Endothelial cell of umbilical vein (primary cell): ENCODE measurements at regions not wholly inside any gene's neighbourhood (a gene's known extent, or its start where the extent isn't known, plus 50 kb on each side); places are given as distances from the start of the nearest gene placed in this dataset.

Source experiments
- BruUV-seq: library from RNA; stranded (reverse); fragments of 400-500 nt; replicated peaks from 2 replicates; lab custom pipeline; 2021; lab: Mats Ljungman, UMichigan
- CTCF ChIA-PET: fragments of 300-600, 350-600 bp; sonication (Branson Sonifier 250); formaldehyde crosslinking; loops from one replicate; lab custom pipeline; 2021; ENCODE audit warnings: antibody characterized with exemption, inconsistent platforms; lab: Charles Lee
- POLR2A ChIA-PET: fragments of 300-600, 350-600 bp; sonication (Branson Sonifier 250); formaldehyde crosslinking; loops from one replicate; lab custom pipeline; 2021; ENCODE audit warnings: antibody characterized with exemption, inconsistent platforms; lab: Charles Lee
- DNase-seq: peaks from one replicate; pipeline ENCODE4 v3.0.0-alpha.2; 2011; ENCODE audit warnings: low read depth, low spot score
- FAIRE-seq: peaks from 2 replicates; lab custom pipeline; 2011; peaks lifted over from hg19 to GRCh38; lab: Jason Lieb, UNC
- H2AFZ ChIP-seq: 2 replicates; pipeline ENCODE4 v1.6.0; 2012; ENCODE audit warnings: low read depth, low read length, control low read depth, inconsistent platforms
- H3K27ac ChIP-seq: 2 replicates; pipeline ENCODE4 v1.5.1; 2011; ENCODE audit warnings: low read depth, mild to moderate bottlenecking, control low read depth, low read length, moderate library complexity; ENCODE audit not compliant: insufficient read depth
- H3K27me3 ChIP-seq, 2 experiments: 2 replicates each; pipeline versions ENCODE4 v1.6.0 to v1.6.1; 2011; ENCODE audit warnings: low read length in 2 of 2, mixed read lengths in 1 of 2; ENCODE audit not compliant: control insufficient read depth in 2 of 2, insufficient read depth in 2 of 2
- H3K36me3 ChIP-seq, 2 experiments: 2 replicates in 1 of 2; 3 replicates in 1 of 2; pipeline ENCODE4 v1.5.1; 2011; ENCODE audit warnings: low read length in 2 of 2, mild to moderate bottlenecking in 1 of 2, moderate library complexity in 1 of 2; ENCODE audit not compliant: control insufficient read depth in 2 of 2, insufficient read depth in 2 of 2; ENCODE audit errors: extremely low read depth in 1 of 2
- H3K4me1 ChIP-seq: 3 replicates; pipeline ENCODE4 v1.5.1; 2011; ENCODE audit warnings: mild to moderate bottlenecking, low read length; ENCODE audit not compliant: control insufficient read depth, insufficient read depth; ENCODE audit errors: extremely low read depth
- H3K4me2 ChIP-seq: 2 replicates; pipeline ENCODE4 v1.6.1; 2011; ENCODE audit warnings: low read length, control low read depth, mixed read lengths; ENCODE audit not compliant: insufficient read depth
- H3K4me3 ChIP-seq, 3 experiments: fragments of 200-600 bp in 1 of 3; sonication (generic), shearing (Covaris generic) in 1 of 3; replicated peaks in 1 of 3; 2 replicates each; pipeline ENCODE4 v1.5.1; 2011 to 2016; ENCODE audit warnings: control low read depth in 3 of 3, low read length in 3 of 3, mild to moderate bottlenecking in 2 of 3, inconsistent platforms in 1 of 3, low read depth in 1 of 3, moderate library complexity in 1 of 3; ENCODE audit not compliant: insufficient read depth in 1 of 3
- H3K79me2 ChIP-seq: 2 replicates; pipeline ENCODE4 v1.6.0; 2012; ENCODE audit warnings: low read length, inconsistent platforms; ENCODE audit not compliant: control insufficient read depth, insufficient read depth
- H3K9ac ChIP-seq: replicated peaks from 2 replicates; pipeline ENCODE3; 2011; ENCODE audit warnings: low read length, control low read depth; ENCODE audit not compliant: insufficient read depth; ENCODE audit errors: extremely low read depth
- H3K9me1 ChIP-seq: replicated peaks from 3 replicates; pipeline ENCODE4 v1.6.0; 2011; ENCODE audit warnings: mild to moderate bottlenecking, low read length; ENCODE audit not compliant: control insufficient read depth, insufficient read depth; ENCODE audit errors: extremely low read depth
- H3K9me3 ChIP-seq: replicated peaks from 2 replicates; pipeline ENCODE4 v1.5.1; 2012; ENCODE audit warnings: low read length, inconsistent platforms; ENCODE audit not compliant: control insufficient read depth, insufficient read depth
- H4K20me1 ChIP-seq: replicated peaks from 2 replicates; pipeline ENCODE3; 2011; ENCODE audit warnings: mild to moderate bottlenecking, low read length; ENCODE audit not compliant: control insufficient read depth, insufficient read depth; ENCODE audit errors: extremely low read depth
- EZH2 ChIP-seq: IDR thresholded peaks from 2 replicates; pipeline ENCODE4 v1.6.1; 2012; ENCODE audit warnings: borderline replicate concordance, low read depth, mild to moderate bottlenecking, moderate library complexity, low read length, inconsistent platforms; ENCODE audit not compliant: severe bottlenecking
- FOS ChIP-seq: IDR thresholded peaks from 2 replicates; pipeline ENCODE4 v1.6.1; 2011; ENCODE audit warnings: mild to moderate bottlenecking, low read length, moderate library complexity, borderline replicate concordance; ENCODE audit not compliant: insufficient read depth
- GATA2 ChIP-seq: IDR thresholded peaks from 2 replicates; pipeline ENCODE4 v1.7.0; 2011; ENCODE audit warnings: low read depth, mild to moderate bottlenecking, moderate library complexity, mixed read lengths, low read length; ENCODE audit not compliant: insufficient read length, insufficient read depth
- JUN ChIP-seq: IDR thresholded peaks from 2 replicates; pipeline ENCODE4 v1.6.1; 2011; ENCODE audit warnings: borderline replicate concordance, low read depth; ENCODE audit not compliant: insufficient read length, insufficient read depth
- MYC ChIP-seq: IDR thresholded peaks from one replicate; pipeline ENCODE4 v1.6.1; 2011; ENCODE audit warnings: mild to moderate bottlenecking, low read depth, low read length
- POLR2A ChIP-seq: IDR thresholded peaks from 2 replicates; pipeline ENCODE4 v1.6.1; 2012; ENCODE audit warnings: low read depth, mild to moderate bottlenecking, control low read depth, low read length
- POLR2AphosphoS5 ChIP-seq: IDR thresholded peaks from 2 replicates; pipeline ENCODE4 v1.6.1; 2012; ENCODE audit warnings: low read depth, mild to moderate bottlenecking, control low read depth, low read length, moderate library complexity; ENCODE audit not compliant: insufficient read depth
- dilution Hi-C: fragments of 300-500 bp; cut with MboI; formaldehyde crosslinking; loops from one replicate; pipeline ENCODE4 v1.15.0; 2019; ENCODE audit warnings: low sequenced_read_pairs; ENCODE audit not compliant: extremely low pct_ligation_motif_present
- intact Hi-C: fragments of 100-400 bp; cut with micrococcal nuclease; formaldehyde crosslinking; loops from one replicate; pipeline ENCODE4 v1.10.0; 2022
- TF ChIP-seq, protein P1 (sequence below), 2 donors: IDR thresholded peaks; 1 replicate in 1 of 2; 2 replicates in 1 of 2; pipeline ENCODE4 v1.5.1; 2011; ENCODE audit warnings: low read length in 2 of 2, mild to moderate bottlenecking in 2 of 2, moderate library complexity in 2 of 2, control low read depth in 1 of 2, inconsistent platforms in 1 of 2, low read depth in 1 of 2; ENCODE audit not compliant: insufficient read depth in 1 of 2; ENCODE audit errors: extremely low read depth in 1 of 2
- TF ChIP-seq, protein P2 (sequence below): IDR thresholded peaks from 2 replicates; pipeline ENCODE4 v1.6.1; 2011; ENCODE audit not compliant: insufficient read depth, insufficient read length

DNA sequence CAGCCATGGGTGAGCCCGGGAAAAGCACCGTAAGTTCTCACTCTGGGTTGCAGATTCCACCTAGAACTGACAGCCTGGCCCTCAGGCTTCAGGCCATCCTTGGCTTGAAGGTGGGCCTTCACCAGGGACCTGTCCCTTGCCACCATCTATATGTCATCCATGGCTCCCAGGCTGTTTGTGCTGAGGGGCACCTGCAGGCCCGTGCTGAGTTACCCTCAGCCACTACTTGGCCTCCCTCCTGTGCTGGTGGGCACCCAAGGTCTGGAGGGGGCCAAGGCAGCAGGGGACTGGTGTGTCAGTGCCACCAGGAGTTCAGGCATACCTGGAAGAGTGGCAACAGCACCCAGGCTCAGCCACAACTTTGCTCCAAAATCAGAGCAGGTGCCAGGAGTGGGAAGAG, 326.2 kb upstream of the SMIM21 start:
- Histone ChIP-seq H3K36me3 (no peaks in the 10 kb centered on the region), H3K27me3 (no peaks in the 10 kb centered on the region), H3K4me3 (no peak overlapping the region), H3K4me2 (no peak overlapping the region), H4K20me1 (no peaks in the 10 kb centered on the region), H3K9me3 (peaks cover 4% of the 10 kb centered on the region), H3K79me2 (no peaks in the 10 kb centered on the region), H3K4me1 (no peaks in the 10 kb centered on the region), H2AFZ (no peak overlapping the region), H3K9ac (no peak overlapping the region), H3K27ac (no peak overlapping the region), H3K9me1 (no peaks in the 10 kb centered on the region)
- intact Hi-C loops: no loop called here
- CTCF ChIA-PET: no interaction called here
- TF ChIP-seq POLR2A (no peak), MYC (no peak), POLR2AphosphoS5 (no peak), EZH2 (no peak), FOS (no peak), GATA2 (no peak), JUN (no peak)
- TF ChIP-seq, protein P1, sequence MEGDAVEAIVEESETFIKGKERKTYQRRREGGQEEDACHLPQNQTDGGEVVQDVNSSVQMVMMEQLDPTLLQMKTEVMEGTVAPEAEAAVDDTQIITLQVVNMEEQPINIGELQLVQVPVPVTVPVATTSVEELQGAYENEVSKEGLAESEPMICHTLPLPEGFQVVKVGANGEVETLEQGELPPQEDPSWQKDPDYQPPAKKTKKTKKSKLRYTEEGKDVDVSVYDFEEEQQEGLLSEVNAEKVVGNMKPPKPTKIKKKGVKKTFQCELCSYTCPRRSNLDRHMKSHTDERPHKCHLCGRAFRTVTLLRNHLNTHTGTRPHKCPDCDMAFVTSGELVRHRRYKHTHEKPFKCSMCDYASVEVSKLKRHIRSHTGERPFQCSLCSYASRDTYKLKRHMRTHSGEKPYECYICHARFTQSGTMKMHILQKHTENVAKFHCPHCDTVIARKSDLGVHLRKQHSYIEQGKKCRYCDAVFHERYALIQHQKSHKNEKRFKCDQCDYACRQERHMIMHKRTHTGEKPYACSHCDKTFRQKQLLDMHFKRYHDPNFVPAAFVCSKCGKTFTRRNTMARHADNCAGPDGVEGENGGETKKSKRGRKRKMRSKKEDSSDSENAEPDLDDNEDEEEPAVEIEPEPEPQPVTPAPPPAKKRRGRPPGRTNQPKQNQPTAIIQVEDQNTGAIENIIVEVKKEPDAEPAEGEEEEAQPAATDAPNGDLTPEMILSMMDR (IDR thresholded peaks at IDR 0.05; ENCODE audit: extremely low read depth in 1 of 2, insufficient read depth in 1 of 2, low read depth in 1 of 2, low read length in 2 of 2): no peak
- TF ChIP-seq, protein P2, sequence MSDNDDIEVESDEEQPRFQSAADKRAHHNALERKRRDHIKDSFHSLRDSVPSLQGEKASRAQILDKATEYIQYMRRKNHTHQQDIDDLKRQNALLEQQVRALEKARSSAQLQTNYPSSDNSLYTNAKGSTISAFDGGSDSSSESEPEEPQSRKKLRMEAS: no peak
- BruUV-seq: no TSS peak
- DNase-seq (no peak), FAIRE-seq (no peak)
- POLR2A ChIA-PET: no interaction called here
- dilution Hi-C loops: no loop called here
